GM23248 (cell line): ENCODE measurements at regions not wholly inside any gene's neighbourhood (a gene's known extent, or its start where the extent isn't known, plus 50 kb on each side); places are given as distances from the start of the nearest gene placed in this dataset.

Source experiments
- EZH2 ChIP-seq: fragments of 200-600 bp; sonication (generic); IDR thresholded peaks from 2 replicates; pipeline ENCODE4 v1.6.1; 2018; ENCODE audit warnings: antibody characterized with exemption, mild to moderate bottlenecking; ENCODE audit not compliant: insufficient read depth, poor library complexity, severe bottlenecking
- EZH2phosphoT487 ChIP-seq: fragments of 200-600 bp; sonication (generic); IDR thresholded peaks from 2 replicates; pipeline ENCODE4 v1.6.1; 2018; ENCODE audit warnings: antibody characterized with exemption, moderate library complexity, mild to moderate bottlenecking, low read depth; ENCODE audit not compliant: insufficient read depth

DNA sequence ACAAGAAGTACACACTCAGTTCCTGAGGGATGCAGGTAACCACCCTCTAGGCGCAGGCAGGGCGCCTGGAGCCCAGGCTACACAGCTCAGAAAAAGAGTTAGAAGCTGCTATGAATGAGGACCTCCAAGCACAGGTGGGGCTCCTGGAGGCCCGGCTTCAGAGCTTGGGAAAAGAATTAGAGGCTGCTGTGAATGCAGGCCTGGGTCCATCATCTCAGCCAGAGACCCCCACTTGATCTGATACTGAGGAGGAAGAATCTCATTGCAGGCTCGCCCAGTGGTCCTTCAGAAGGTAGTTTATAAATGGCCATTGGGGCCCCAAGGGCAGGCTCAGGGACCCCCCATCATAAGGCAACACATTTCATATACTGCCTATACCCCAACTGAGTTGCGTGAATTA is 556.4 kb downstream of the SLC6A15 start:
- TF ChIP-seq EZH2phosphoT487 (no peak), EZH2 (no peak)
